Hepatocyte (in vitro differentiated cells): ENCODE measurements at regions not wholly inside any gene's neighbourhood (a gene's known extent, or its start where the extent isn't known, plus 50 kb on each side); places are given as distances from the start of the nearest gene placed in this dataset.

Source experiments
- DNase-seq: peaks from one replicate; pipeline ENCODE4 v3.0.0-alpha.2; 2016; ENCODE audit warnings: low spot score
- H2AFZ ChIP-seq: fragments of 200-600 bp; sonication (generic); 2 replicates; pipeline ENCODE4 v1.6.0; 2016; ENCODE audit warnings: antibody characterized with exemption, mild to moderate bottlenecking
- H3K27ac ChIP-seq: fragments of 200-600 bp; sonication (generic); 2 replicates; pipeline ENCODE4 v1.5.1; 2016; ENCODE audit warnings: mild to moderate bottlenecking
- H3K27me3 ChIP-seq: fragments of 200-600 bp; sonication (generic); 2 replicates; pipeline ENCODE4 v1.6.1; 2016
- H3K36me3 ChIP-seq: fragments of 200-600 bp; sonication (generic); replicated peaks from 2 replicates; pipeline ENCODE4 v1.5.1; 2016; ENCODE audit warnings: low read depth; ENCODE audit not compliant: insufficient read depth
- H3K4me1 ChIP-seq: fragments of 200-600 bp; sonication (generic); 2 replicates; pipeline ENCODE4 v1.5.1; 2016; ENCODE audit warnings: mild to moderate bottlenecking, moderate library complexity; ENCODE audit not compliant: insufficient read depth
- H3K4me2 ChIP-seq: fragments of 200-600 bp; sonication (generic); 2 replicates; pipeline ENCODE4 v1.6.0; 2016
- H3K4me3 ChIP-seq: fragments of 200-600 bp; sonication (generic); 2 replicates; pipeline ENCODE4 v1.5.1; 2016; ENCODE audit warnings: mild to moderate bottlenecking
- H3K79me2 ChIP-seq: fragments of 200-600 bp; sonication (generic); 2 replicates; pipeline ENCODE4 v1.6.0; 2017; ENCODE audit warnings: mild to moderate bottlenecking
- H3K9me2 ChIP-seq: fragments of 200-600 bp; sonication (generic); replicated peaks from 2 replicates; pipeline ENCODE4 v1.6.0; 2017; ENCODE audit warnings: mild to moderate bottlenecking; ENCODE audit not compliant: insufficient read depth
- H3K9me3 ChIP-seq: fragments of 200-600 bp; sonication (generic); 2 replicates; pipeline ENCODE4 v1.5.1; 2016; ENCODE audit warnings: low read depth, mild to moderate bottlenecking
- H4K20me1 ChIP-seq: fragments of 200-600 bp; sonication (generic); 2 replicates; pipeline ENCODE4 v1.6.0; 2016; ENCODE audit warnings: mild to moderate bottlenecking; ENCODE audit not compliant: insufficient read depth, poor library complexity, severe bottlenecking
- EZH2 ChIP-seq: fragments of 200-600 bp; sonication (generic); IDR thresholded peaks from 2 replicates; pipeline ENCODE4 v1.6.1; 2016; ENCODE audit warnings: antibody characterized with exemption, mild to moderate bottlenecking, borderline replicate concordance
- EZH2phosphoT487 ChIP-seq: fragments of 200-600 bp; sonication (generic); IDR thresholded peaks from one replicate; pipeline ENCODE4 v1.6.1; 2018; ENCODE audit warnings: antibody characterized with exemption, mild to moderate bottlenecking, low read depth, moderate library complexity; ENCODE audit not compliant: unreplicated experiment, severe bottlenecking
- WGBS: methylation state at CpG from one replicate; pipeline ENCODE4 v1.1.6; 2016; ENCODE audit warnings: low lambda C conversion rate; ENCODE audit errors: missing lambda C conversion rate; 5-methylcytosine and 5-hydroxymethylcytosine counted together
- TF ChIP-seq, protein P1 (sequence below): fragments of 200-600 bp; sonication (generic); IDR thresholded peaks from 2 replicates; pipeline ENCODE4 v1.5.1; 2016; ENCODE audit warnings: antibody characterized with exemption, mild to moderate bottlenecking; ENCODE audit not compliant: poor library complexity

DNA sequence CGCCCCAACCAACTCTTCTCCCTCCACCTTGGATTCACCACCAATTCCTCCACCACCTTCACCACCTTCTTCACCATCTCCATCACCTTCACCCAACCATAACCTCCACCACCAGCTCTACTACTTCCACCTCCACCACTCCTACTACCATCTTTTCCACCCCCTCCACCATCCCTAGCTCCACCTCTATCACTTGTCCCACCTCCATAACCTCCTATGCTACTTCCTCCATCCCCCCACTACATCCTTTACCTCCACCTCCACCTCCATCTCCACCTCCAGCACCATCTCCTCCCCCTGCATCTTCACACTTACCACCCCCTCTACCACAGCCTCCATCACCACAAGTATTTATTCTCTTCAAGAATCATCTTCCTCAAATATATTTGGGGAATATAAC lies 254.9 kb upstream of the EGLN3 start:
- TF ChIP-seq, protein P1, sequence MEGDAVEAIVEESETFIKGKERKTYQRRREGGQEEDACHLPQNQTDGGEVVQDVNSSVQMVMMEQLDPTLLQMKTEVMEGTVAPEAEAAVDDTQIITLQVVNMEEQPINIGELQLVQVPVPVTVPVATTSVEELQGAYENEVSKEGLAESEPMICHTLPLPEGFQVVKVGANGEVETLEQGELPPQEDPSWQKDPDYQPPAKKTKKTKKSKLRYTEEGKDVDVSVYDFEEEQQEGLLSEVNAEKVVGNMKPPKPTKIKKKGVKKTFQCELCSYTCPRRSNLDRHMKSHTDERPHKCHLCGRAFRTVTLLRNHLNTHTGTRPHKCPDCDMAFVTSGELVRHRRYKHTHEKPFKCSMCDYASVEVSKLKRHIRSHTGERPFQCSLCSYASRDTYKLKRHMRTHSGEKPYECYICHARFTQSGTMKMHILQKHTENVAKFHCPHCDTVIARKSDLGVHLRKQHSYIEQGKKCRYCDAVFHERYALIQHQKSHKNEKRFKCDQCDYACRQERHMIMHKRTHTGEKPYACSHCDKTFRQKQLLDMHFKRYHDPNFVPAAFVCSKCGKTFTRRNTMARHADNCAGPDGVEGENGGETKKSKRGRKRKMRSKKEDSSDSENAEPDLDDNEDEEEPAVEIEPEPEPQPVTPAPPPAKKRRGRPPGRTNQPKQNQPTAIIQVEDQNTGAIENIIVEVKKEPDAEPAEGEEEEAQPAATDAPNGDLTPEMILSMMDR = no peak
- TF ChIP-seq EZH2phosphoT487 (no peak), EZH2 (no peak)
- 100% methylated on average over 1 of the region's 1 CpG for WGBS
- Histone ChIP-seq H3K27ac (no peak overlapping the region), H3K4me2 (no peak overlapping the region), H3K4me1 (no peaks in the 10 kb centered on the region), H3K27me3 (no peaks in the 10 kb centered on the region), H3K9me2 (no peaks in the 10 kb centered on the region), H3K79me2 (no peaks in the 10 kb centered on the region), H3K9me3 (no peaks in the 10 kb centered on the region), H3K36me3 (no peaks in the 10 kb centered on the region), H3K4me3 (no peak overlapping the region), H2AFZ (no peak overlapping the region), H4K20me1 (no peaks in the 10 kb centered on the region)
- no peak for DNase-seq

DNA sequence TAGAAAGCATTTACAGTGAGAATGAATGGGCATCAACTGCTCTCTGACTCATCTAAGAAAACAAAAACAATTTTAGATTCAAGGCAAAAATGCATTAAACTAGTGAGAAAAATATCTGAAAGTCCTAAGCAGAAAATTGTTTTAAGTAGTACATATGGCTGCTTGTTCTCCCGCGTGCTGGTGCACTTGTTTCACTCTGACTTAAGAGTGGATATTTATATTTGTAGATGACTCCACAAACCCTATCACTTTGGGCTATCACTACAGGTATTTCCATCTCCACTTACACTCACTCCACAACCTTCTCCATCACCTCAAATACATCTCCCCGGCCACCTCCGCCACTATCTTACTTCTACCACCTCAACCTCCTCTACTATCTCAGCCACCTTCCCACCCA lies 253.9 kb upstream of the EGLN3 start:
- H3K4me1 ChIP-seq = no peaks in the 10 kb centered on the region
- H2AFZ ChIP-seq = no peak overlapping the region
- no peaks in the 10 kb centered on the region for H3K36me3 ChIP-seq
- 84% methylated on average over 4 of the region's 4 CpGs for WGBS
- no peaks in the 10 kb centered on the region for H3K27me3 ChIP-seq
- TF ChIP-seq, protein P1 = no peak
- no peak for TF ChIP-seq EZH2phosphoT487
- no peak for TF ChIP-seq EZH2
- no peak overlapping the region for H3K4me3 ChIP-seq
- no peaks in the 10 kb centered on the region for H3K9me2 ChIP-seq
- no peak overlapping the region for H3K4me2 ChIP-seq
- no peaks in the 10 kb centered on the region for H3K79me2 ChIP-seq
- no peak for DNase-seq
- no peaks in the 10 kb centered on the region for H3K9me3 ChIP-seq
- H3K27ac ChIP-seq = no peak overlapping the region
- no peaks in the 10 kb centered on the region for H4K20me1 ChIP-seq

DNA sequence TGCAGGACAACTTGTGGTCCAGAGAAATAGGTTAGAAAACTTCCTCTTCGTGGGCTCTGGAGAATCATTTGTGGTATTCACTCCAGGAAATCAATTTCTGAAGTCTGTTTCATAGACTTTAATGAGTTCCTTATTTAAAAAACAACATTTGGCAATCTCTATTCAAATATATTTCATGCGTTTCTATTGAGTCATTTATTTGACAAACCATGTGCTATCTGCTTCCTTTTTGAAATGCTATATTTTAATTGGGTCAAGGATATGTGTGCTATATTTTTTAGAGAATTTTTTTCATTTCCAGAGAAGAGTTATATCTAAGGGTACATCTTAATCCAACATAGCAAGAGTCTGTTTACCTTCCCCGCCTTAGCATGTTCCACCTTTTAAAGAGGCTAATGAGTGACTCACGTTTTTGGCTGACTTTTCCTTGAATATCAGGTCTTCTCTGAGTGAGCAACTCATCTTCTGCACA lies 252.4 kb upstream of the EGLN3 start:
- H4K20me1 ChIP-seq = no peaks in the 10 kb centered on the region
- H3K4me2 ChIP-seq = no peak overlapping the region
- H3K79me2 ChIP-seq = no peaks in the 10 kb centered on the region

More for the DNA sequence above, 252.4 kb upstream of the EGLN3 start:
- H3K27me3 ChIP-seq = no peaks in the 10 kb centered on the region
- H3K36me3 ChIP-seq = no peaks in the 10 kb centered on the region
- H3K9me2 ChIP-seq = no peaks in the 10 kb centered on the region
- TF ChIP-seq EZH2 (no peak), EZH2phosphoT487 (no peak)
- TF ChIP-seq, protein P1 = no peak
- H3K4me1 ChIP-seq = no peaks in the 10 kb centered on the region
- no peaks in the 10 kb centered on the region for H3K9me3 ChIP-seq
- no peak overlapping the region for H3K4me3 ChIP-seq
- no peak overlapping the region for H3K27ac ChIP-seq
- no peak overlapping the region for H2AFZ ChIP-seq
- WGBS = 72% methylated on average over 4 of the region's 4 CpGs
- no peak for DNase-seq
